ENCODE measurements at regions not wholly inside any gene's neighbourhood (a gene's known extent, or its start where the extent isn't known, plus 50 kb on each side); places are given as distances from the start of the nearest gene placed in this dataset.
"Not testable (repeated sequence)": the region's sequence is repeated elsewhere in the genome, so short reads cannot be mapped to it uniquely, and the experiment has no call there.

DNA sequence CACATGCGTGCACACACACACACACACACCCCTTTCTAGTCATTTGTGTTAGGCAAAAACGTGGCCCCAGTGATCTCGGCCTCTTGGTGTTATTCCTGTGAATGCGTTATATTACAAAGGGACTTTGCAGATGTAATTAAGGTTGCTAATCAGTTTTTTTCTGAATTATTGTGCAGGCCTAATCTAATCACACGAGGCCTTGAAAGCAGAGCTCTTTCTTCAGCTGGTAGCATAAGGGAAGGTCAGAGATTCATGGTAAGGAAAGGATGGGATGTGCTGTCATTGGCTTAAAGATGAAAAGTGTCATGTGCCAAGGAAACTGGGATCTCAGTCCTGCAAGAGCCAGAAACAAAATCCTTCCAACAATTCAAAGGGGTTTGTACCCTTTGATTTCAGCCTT is 113.4 kb upstream of the ELAC2 start:
- no peak for DNase-seq

DNA sequence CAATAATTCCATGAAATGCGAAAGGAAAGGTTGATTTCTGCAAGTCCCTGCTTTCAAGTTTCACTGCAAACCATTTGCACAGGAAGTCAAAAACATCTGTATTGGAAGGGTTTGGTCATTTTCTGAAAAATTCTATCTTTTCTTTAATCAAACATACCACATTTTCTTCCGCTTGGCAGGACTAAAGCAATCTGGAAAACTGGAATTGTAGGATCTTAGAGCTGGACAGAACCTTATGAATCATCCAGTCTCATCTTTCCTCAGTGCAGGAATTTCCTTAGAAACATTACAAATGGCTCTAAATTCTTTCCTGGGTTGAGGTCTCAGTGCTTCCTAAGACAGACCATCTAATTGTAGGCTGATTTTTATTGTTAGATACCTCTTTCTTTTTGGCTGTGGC is 111.5 kb upstream of the ELAC2 start:
- no peak for DNase-seq

DNA sequence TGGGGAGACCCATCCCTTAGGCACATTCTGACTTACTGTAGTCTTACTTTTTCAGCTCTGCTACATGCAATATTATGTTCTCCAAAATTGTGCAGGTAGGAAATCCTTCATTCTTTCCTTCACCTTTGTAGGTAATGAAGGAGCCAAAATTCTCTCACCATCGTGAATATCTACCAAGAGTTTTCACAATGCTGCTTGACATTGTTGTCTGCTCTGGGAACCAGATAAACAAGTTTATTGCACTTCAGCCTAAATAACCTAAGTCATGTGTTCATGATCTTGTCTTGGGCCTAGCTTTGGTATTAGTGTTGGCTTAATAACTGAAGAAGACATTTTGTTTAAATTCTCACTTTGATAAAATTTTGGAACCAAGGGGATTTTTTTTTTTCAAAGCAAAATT is 110.8 kb upstream of the ELAC2 start:
- DNase-seq = no peak

DNA sequence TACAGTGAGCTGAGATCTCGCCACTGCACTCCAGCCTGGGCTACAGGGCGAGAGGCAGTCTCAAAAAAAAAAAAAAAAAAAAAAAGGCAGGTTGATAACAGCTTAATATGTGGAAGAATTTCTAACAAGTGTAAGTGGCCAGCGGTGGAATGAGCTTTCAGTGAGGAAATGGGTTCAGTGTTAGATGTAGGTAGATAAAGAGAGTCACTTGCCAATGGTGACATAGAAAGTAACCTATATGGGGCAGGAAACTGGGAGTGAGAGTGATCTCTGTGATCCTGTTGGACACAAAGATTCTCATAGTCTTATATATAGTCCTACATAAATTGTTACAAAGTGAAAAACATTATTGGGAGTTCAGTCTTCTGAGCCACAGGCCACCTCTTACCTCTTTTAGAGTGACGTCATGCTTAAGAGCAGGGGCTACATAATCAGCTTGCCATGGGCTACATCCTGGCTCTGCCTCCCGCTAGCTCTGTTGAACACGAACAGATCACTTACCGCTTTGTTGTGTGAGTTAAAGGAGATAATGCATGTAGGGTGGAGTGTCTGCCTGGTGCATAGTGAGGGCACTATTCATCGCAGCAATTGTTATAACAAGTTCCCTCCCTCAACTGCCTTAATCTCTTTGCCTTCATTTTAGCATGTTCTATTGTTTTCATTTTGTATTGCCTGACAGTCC is 110.2 kb upstream of the ELAC2 start:
- DNase-seq = no peak

DNA sequence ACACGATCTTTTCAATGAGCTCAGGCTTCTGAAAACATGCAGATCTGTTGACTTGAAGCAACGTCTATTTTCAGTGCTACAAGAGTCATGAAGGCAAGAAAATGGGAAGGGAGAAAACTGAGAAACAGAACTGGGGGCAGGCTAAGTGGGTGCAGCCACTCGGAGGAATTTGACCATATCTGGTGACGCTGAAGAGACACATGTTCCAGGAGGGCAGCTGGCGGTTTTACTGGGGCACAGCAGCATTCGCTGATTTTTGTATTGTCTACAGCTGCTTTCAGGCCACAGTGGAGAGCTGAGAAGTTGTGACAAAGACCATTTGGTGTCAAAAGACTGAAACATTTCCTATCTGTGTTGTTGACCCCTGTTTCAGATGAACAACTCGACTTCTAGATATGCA is 103.0 kb upstream of the ELAC2 start:
- DNase-seq = no peak

DNA sequence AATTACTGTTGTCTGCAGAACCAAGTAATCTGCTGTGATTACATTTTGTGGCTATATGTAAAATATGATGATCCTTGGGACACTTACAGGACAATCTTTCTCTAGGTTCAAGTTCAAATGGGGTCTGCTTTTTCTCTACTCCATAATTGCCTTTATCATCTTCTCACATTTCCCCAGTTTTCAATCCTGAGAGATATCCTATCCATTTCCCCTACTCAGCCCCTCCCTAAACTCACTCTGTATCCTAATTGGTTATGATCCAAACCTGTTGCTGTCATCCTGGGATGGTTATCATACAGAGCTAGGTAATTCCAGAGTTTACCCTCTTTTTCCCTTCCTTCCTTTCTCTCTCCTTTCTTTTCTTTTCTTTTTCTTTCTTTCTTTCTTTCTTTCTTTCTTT is 100.5 kb upstream of the ELAC2 start:
- DNase-seq = no peak

DNA sequence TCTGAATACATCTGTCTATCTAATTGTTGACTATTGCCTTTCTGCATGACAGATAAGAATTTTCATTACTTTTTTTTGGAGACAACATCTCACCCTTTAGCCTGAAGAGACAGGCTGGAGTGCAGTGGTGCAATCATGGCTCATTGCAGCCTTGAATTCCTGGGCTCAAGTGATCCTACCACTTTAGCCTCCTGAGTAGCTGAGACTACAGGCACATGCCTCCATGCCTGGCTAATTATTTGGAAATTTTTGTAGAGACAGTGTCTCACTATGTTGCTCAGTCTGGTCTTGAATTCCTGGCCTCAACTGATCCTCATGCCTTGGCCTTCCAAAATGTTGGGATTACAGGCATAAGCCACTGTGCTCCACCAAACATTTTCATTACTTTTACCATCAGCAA is 99.8 kb upstream of the ELAC2 start:
- DNase-seq = no peak

DNA sequence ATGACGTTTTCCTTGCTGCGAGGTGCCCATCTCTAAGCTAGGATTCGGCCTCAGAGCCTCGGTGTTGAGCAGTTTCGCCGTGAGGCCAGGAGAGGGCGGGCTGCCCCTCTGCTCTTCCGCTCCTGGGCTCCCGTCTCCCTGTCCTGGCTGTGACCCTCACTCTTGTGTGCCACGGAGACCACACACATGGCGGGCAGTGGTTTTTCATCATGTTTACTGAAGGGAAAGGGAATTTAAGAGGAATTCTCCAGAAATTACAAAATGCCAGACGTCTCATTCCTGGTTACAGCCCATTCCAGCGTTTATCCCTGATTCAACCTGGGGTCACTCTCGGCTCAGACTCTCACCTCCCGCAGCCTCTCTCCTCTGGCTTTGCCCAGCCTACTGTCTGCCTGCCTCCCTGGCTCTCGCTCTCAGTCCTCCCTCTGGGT is 96.8 kb upstream of the ELAC2 start:
- peak in 1 of 5 experiments; percentile 15 for DNase-seq

DNA sequence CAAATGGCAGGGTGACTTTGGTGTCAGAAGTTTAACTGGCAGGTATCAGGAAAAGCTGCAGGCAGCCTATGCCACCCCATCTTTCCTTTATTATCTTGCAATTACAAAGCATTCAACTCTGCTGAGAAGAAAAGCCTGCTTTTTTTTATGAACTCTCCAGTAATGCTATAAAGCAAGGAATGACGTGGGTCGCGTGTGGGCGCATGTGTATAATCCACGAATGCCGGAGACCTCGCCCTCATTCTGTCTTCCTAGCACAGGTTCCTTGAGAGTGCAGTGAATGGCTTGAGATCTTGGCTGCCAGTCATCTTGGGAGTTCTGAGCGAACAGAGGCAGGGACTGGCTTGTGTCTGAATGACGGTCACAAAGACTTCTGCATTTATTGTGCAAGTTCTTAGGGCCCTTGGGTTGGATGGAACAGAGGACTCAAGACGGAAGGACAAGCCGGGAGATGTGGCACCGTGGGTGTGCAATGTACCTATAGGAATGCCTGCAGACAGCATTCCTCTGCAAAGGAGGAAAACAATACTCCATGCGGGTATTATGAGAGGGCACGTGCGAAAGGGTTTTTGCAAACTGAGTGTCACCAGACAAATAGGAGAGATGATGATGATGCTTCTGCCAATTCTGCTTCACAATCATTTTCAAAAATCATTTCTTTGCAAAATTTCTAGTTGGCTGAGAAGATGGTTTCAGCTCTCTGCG is 96.1 kb upstream of the ELAC2 start:
- no peak for DNase-seq

DNA sequence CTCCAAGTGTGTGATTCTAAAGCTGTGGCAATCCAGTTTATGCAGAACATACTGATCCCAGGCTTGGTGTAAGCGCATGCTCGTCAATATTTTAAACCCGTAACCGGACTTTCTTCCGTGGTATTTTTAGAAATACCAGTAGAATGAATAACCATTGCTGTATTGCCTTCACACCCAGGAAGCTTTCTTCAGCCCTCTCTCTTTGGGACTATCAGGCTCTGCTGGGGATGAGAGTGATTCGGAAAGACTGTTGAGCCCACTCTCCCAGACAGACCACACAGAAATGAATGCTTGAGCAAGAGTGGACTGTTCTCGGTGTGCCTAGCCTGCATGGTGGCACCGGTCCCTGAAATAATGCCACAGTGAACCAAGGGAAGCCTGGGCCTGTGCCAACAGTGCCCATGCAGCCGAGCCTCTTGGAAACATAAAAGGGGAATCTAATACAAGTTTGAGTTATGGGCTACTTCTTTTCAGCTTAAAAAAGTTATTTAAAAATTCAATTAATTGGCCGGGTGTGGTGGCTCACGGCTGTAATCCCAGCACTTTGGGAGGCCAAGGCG is 89.9 kb upstream of the ELAC2 start:
- no peak for DNase-seq

DNA sequence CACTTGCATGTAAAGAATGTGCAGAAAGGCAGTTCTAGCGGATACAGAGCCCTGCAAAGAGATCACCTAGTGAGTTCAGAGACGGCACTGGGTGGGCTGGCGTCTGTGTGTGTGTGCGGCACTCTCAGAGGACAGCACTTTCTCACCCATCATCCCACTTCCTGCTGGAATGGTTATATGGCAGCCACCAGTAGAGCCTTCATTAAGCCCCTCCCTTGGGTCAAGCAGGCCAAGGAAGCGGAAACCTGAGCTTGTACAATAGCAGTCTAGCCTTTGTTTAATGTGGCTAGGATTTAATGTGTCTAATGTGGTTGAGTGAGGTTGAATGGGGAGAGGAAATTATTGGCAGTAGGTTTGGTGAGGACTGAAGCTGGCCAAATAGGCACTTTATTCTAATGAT is 88.3 kb upstream of the ELAC2 start:
- no peak for DNase-seq

DNA sequence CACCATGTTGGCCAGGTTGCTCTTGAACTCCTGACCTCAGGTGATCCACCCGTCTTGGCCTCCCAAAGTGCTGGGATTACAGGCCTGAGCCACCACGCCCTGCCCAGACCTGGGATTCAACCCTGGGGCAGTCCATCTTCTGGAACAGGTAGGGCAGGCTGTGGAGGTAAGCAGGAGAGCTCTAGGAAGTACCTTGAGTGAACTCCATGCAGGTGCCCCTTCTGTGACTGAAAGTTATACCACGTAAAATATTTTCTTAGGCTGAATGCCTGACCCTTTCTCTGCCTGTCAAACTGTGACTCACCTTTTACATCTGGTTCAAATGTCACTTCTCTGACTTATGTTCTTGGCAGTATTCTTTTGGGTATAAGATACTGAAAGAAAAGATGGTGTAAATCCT is 86.7 kb upstream of the ELAC2 start:
- no peak for DNase-seq

DNA sequence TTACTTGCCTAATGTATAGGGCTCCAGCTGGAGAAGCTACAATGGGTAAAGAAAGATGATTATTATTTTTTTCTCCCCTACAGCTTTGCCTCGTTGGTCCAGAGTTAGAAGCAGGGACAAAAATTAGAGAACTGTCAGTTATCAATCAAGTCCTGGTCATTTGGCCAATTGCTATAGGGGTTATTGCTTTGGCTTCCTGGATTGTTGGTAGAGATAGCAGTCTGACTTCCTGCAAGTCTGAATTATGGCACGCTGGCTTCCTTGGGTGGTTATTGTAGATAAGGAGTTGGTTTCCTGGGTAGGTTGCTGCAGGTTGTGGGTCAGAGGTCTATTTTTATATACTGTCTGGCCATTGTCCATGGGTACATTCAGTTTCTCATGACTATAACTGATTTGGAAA is 84.7 kb upstream of the ELAC2 start:
- DNase-seq = no peak

DNA sequence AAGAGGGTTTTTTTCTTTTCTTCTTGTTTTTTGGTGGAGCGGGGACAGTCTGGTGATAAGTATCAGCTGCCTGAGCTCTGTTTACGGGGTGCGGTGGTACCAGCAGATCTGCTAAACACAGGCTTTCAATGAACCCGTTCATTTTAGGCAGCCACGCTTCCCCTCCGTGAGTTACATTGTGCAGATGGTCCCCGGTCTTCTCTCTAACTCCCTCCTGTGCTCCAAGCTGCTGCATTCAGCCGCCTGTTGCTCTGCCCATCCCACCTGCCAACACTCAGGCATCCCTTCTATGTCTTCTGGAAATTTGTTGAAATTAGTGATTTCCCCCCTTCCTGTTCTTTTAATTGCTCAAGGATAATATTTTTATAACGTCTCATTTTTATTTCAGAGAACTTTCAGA is 82.1 kb upstream of the ELAC2 start:
- no peak for DNase-seq

DNA sequence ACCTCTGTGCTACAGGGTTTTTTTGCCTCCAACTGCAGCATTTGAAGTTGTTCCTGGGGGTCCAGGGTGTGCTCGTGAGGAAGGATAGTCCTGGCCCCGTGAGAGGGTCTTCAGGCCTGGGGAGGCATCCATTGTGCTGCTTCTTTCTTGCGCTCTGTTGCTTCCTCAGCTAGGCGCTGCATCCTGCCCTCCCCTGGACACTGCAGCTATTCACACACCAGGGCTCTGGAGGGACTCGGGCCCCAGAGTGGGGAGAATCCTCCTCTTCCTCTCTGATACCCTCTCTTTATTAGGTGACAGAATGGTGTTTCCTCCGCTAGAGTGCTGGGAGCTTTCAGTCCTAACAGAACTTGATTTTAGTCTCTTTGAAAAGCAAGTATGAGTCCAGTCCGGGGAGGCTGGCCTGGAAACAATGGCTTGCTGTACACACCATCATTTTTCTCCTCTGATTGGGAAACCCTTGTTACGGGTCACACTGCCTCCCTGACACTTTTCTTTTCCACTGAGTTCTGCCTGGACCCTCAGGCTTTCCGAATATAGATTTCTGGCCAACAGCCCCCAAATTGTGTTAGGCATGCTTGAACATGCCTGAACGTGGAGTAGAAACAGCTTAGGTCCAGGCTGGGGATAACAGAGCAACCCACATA is 81.4 kb upstream of the ELAC2 start:
- DNase-seq = no peak

DNA sequence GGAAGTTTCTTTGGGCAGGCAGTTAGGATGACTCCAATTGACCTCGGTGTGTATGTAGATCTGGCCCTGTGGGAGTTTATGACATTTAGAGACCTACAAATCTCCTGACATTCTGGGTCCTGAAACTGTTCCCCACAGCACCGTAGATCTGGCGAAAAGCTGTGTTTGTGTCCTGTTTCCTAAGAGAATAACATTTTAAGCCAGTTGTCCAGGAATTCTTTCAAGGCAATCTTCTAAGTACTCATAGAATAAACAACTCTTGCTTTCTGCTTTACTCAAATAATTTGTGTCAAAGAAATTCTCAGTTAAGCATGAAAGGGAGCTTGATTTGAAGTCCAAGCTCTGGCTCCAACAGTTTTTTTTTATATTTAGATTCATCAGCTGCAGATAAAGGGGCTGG is 78.5 kb upstream of the ELAC2 start:
- DNase-seq = no peak

DNA sequence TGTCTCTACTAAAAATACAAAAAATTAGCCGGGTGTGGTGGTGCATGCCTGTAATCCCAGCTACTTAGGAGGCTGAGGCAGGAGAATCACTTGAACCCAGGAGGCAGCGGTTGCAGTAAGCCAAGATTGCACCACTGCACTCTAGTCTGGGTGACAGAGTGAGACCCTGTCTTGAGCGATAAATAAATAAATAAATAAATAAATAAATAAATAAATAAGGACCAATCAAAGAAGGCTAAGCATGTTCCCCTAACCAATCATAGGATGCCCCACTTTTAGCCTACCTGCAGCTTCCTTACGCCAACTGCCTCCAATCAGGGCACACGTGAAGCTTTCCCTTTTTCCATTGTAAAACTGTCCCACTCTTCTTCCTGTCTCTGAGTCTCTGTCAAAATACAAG is 74.2 kb upstream of the ELAC2 start:
- not testable (repeated sequence) for DNase-seq

DNA sequence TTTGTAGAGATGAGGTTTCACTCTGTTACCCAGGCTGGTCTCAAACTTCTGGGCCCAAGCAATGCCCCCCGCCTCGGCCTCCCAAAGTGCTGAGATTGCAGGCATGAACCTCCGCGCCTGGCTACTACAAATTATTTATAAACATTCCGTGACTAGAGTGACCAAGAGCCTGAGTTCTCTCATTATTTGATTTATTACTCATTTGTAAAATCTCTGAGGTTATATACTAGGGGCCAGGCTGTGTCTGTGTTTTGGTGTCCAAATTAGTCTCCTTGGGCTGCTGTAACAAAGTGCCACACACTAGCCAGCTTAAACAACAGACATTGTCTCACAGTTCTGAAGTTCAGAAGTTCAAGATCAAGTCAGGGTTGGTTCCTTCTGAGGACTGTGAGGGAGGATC is 70.8 kb upstream of the ELAC2 start:
- DNase-seq = no peak

DNA sequence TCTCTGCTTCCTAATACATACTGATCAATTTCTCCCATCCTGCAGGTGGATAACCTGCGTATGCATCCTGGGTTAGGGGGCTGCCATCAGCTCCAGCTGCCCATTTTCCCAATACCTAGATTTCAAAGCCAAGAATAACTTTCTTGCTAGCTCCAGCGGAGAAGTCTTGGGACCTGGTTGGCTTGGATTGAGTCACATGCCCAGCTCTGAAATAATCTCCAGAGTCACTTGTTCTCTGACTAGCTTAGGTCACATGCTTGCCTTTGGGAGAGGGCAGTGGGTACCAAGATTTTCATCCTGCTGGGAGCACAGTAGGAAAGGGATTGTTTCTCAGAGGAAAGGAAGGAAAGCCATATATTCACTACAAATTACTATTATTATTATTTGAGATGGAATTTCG is 70.0 kb upstream of the ELAC2 start:
- DNase-seq = no peak

DNA sequence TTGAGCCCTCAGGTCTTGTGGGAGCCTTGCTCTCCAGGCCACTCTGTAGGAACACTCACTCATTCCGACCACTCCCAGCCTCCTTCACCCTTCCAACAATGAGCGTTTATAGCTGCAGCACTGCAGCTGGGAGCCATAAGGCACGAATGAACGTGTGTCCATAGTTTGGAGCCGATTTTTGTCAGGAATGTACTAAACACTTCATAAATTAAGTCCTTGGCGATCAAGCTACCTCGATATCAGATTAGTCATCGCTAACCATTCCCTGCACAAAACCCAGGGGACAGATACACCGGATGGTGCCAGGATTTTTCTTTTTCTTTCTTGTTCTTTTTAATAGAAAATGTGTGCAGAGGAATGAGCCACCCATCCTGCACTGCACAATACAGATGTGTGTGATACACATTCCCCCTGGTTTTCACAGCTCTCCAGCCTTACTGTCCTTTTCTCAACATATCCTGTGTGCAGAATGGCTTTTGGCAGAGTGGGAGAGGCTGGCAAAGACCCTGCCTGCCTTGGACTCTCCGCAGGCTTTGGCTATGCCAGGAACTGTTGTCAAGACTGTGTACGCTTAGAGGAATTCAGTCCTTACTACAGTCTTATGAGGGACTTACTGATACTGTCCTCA is 68.4 kb upstream of the ELAC2 start:
- DNase-seq = no peak

DNA sequence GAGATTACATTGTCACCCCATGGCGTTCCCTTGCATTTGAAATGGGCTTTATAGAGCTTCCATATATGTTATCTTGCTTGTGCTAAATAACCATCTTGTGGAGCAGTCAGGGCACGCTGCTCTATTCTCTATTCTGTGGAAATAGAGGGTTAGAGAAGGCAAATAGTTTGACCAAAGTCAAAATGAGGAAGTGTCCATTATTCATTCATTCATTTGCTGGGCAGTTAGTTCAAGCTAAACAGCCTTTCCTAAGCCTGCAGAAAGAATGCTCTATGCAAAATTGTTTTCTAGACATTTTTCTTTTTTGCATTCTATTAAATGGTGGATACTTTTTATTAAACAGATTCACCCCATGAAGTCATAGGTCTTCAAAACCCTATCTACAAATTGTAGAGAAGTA is 67.8 kb upstream of the ELAC2 start:
- DNase-seq = no peak

DNA sequence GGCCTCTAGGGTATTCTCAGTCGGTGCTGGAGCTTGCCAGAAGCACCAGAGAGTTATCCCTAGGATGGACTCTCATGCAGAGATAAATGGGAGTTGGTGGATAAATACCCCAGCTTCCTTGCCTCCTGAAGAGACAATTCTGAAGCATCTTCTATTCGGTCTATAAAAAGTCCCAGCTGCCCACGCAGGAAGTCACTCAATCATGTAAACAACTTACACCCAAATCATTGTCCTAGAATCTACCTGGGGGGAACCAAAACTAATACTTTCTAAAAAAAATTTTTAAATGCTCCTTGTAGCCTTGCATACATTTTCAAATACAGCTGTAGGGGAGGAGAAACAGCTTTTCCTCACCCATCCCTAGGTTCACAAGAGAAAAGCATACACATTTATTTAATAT is 66.6 kb upstream of the ELAC2 start:
- no peak for DNase-seq

DNA sequence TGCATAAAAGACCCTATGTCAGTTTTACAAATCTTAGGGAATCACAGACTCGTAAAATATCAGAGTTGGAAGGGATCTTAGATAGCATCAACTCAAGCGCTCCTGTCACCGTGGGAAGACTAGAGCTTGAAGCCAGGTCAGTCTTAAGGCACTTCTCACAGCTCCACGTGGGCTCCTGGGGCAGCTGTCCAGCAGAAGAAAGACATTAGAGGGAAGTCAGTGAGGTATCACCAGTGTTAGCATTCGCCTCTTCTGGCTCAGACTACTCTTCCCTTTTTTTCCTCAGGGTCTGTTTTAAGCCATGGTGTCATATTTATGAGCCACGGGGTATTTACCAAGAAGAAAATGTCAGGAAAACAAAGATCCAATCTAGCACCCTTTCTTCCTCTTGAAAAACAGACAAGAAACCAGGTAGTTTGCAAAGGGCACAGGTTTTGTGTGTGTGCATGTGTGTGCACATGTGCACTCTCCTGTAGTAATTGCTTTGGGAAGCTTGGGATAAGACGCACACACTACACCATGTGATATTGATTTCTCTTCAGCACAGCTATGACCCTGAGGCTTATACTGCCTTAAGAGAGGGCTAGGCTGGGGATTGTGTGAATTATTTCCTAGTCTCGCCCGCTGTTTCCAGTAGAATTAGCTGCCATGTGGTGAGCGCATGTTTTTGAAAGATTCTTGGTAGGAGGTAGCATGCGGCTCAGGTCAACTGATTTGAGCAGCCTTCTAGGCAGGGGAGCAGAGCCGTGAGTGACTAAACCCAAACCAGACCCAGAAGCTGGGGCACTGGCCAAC is 61.0 kb upstream of the ELAC2 start:
- no peak for DNase-seq
